HG02763 (cell line): ENCODE measurements at regions not wholly inside any gene's neighbourhood (a gene's known extent, or its start where the extent isn't known, plus 50 kb on each side); places are given as distances from the start of the nearest gene placed in this dataset.

ENCODE experiments used
- ATAC-seq: cut with Tn5 transposase; IDR thresholded peaks from one replicate; pipeline ENCODE4 v1.9.1; 2021; ENCODE audit warnings: mild to moderate bottlenecking, moderate library complexity; ENCODE audit not compliant: unreplicated experiment

- ATAC-seq = no peak
Observed at GRCh38 chr16:73212431-73212830, 164.5 kb upstream of the ZFHX3 start.

GRCh38 chr16:73210686-73211085, 162.8 kb upstream of the ZFHX3 start:
- ATAC-seq = no peak

DNA sequence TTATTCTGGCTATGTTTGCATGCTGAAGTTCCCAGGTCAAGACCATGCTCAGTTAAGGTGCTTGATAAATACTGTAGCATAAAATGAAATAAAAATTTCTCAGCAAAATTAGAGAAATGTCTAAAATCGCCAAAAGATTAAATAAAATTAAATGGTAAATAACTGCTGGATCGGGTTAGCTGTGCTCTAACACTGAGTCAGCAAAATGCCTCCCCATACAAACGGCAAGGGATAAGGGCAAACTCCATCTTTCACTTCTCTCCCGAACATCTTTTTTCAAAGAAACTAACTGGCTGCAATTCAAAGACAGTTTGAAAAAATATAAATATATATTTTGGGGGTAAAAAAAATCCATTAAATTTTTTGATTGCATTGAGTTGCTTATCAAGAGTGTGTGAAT, 162.2 kb upstream of the ZFHX3 start:
- no peak for ATAC-seq

DNA sequence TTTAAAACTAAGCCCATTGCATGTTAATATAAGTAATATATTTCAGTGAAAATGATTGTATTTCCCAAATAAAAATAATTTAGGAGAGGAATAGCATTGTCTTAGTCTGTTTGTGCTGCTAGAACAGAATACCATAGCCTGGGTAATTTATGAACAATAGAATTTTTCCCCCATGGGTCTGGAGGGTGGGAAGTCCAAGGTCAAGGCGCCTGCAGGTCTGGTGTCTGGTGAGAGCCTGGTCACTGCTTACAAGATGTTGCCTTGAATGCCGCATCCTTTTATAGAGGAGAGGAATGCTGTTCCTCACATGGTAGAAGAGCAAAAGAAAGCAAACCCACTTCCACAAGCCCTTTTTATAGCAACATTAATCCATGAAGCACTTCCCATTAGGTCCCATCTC, 161.3 kb upstream of the ZFHX3 start:
- no peak for ATAC-seq

GRCh38 chr16:73206151-73206707, 158.3 kb upstream of the ZFHX3 start:
- ATAC-seq = no peak

GRCh38 chr16:73205153-73205886, 157.4 kb upstream of the ZFHX3 start:
- no peak for ATAC-seq

- ATAC-seq = no peak
Observed at GRCh38 chr16:73204359-73205152, 156.6 kb upstream of the ZFHX3 start.

- ATAC-seq = no peak
Observed at GRCh38 chr16:73202161-73202729, 154.3 kb upstream of the ZFHX3 start.

DNA sequence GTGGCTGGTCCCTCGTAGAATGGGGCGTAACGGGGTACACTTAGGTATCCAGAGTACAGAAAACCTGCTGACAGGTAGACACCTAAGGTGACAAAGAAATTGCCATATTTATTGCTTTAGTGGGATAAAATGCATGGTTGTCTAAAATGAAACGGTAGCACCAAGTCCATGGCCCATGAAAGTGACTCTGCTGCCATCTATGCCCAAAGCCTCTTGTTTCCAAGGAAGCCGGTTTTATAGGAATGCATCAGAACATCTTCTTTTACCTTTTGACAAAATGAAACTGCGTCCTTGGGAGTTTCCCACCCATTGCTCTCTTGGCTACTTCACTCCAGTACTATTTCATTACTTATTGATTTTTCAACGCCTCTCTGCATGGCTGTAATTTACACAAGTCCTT, 151.3 kb upstream of the ZFHX3 start:
- ATAC-seq = no peak

GRCh38 chr16:73198481-73198880, 150.6 kb upstream of the ZFHX3 start:
- no peak for ATAC-seq

DNA sequence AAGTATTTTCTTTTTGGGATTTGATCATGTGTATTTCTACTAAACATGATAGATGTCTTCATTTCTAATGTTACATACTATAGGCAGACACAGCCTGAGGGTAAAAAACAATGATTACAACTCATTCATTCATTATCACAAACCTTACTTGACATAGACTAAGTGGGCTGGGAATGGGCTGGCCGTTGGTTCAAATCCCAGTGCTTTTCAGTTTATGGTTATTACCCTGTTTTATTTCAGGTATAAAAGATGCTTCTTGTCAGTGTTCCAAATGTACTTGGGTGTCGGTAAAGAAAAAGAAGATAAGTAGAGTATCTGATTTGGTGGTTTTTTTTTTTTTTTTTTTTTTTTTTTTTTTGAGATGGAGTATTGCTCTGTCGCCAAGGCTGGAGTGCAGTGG, 149.7 kb upstream of the ZFHX3 start:
- ATAC-seq = no peak

DNA sequence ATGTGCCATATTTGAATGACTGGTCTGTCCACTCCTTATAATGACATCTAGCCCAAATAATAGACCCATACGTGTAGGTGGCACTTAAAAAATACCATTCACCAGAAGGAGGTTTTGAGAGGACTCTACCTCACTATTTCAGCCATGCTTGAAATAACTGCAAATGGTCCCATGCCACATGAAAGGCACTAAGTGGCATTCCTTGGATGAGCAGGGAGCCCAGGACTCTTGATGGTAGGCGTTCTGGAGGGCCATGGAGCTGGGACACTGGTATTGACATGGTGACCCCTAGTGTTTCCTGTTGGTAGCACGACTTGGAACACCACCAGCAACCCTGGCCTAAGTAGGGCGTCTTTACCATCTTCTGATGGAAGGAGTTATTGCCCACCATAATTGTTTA, 148.7 kb upstream of the ZFHX3 start:
- ATAC-seq = no peak

DNA sequence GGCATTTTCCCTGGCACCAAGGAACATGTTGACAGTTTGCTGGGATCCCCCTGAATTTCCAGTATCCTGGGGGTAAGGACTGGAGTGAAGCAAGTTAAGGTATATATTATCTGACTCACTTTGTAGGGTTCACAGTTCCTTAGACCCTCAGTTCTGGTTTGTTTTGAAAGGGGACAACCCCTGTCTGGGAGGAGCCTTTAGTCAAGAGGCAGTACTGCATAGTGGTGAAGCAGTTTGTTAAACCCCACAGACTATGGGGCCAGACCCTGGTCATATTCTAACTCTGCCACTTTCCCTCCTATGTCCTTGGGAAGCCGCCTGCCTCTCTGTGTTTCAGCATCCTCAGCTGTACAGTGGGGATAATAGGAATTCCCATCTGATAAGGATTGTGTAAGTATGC, 145.5 kb upstream of the ZFHX3 start:
- ATAC-seq = no peak

- no peak for ATAC-seq
Observed at GRCh38 chr16:73192232-73192894, 144.4 kb upstream of the ZFHX3 start.

DNA sequence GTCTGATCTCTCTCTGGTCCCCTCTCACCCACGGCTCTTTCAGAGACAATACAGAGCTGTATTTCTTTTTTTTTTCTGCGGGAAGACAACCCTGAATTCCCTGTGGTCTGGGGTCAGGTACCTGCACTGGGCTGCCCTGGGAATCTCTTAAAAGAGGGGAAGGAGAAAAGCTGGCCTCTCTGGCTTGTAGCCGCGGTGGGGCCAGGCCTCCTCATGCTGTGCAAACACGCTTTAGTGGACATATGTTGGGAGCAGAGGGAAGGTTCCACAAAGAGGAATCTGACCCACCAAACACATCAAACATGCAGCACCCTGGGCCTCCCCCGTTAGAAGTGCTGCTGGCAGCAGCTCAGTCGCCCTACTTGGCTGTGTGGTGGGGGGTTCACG, 143.7 kb upstream of the ZFHX3 start:
- ATAC-seq = no peak

DNA sequence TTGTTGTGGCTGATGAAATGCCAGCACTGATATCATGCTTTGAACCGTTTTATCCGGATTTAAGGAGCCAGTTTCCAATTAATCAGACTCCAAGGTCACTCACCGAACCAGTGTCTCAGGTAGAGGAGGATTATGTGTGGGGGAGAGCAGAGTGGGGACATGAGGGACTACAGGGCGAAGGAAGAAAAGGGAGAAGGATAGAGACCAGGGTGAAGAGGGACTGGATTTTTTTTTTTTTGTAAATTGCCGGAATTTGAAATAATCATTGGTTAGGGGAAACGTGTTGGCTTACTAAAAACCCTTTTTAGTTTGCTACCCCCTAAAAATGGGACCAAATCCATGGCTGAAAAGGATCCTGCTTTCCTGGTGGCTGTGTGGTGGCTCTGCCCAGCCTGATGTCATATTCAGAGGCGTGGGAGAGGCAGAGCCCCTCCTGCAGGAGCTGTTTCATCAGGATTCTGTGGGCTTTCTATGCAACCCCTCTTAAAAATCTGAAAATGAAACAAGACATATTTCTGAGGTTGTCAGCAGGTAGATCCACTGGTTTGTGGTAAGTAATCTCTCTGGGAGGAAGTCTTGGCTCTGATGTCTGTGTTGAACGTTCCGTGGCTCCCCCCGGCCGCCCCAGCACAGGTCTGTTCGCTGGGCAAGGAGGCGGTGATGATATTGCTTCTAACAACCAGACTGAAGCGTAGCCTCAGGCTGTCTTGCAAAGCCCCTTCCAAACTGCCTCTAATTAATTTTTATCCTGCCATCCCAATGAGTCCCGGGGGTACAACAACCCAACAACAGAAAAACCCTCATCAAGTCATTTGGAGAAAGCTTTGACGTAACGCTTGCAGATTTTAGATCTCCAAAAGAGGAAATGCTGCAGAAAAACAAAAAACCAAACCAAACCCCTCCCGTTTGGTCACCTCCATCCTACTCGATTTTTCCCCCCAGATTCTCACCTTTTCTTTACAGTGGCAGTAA, 143.0 kb upstream of the ZFHX3 start:
- no peak for ATAC-seq

- no peak for ATAC-seq
Observed at GRCh38 chr16:73190256-73190655, 142.3 kb upstream of the ZFHX3 start.

GRCh38 chr16:73189136-73189535, 141.2 kb upstream of the ZFHX3 start:
- ATAC-seq = no peak

DNA sequence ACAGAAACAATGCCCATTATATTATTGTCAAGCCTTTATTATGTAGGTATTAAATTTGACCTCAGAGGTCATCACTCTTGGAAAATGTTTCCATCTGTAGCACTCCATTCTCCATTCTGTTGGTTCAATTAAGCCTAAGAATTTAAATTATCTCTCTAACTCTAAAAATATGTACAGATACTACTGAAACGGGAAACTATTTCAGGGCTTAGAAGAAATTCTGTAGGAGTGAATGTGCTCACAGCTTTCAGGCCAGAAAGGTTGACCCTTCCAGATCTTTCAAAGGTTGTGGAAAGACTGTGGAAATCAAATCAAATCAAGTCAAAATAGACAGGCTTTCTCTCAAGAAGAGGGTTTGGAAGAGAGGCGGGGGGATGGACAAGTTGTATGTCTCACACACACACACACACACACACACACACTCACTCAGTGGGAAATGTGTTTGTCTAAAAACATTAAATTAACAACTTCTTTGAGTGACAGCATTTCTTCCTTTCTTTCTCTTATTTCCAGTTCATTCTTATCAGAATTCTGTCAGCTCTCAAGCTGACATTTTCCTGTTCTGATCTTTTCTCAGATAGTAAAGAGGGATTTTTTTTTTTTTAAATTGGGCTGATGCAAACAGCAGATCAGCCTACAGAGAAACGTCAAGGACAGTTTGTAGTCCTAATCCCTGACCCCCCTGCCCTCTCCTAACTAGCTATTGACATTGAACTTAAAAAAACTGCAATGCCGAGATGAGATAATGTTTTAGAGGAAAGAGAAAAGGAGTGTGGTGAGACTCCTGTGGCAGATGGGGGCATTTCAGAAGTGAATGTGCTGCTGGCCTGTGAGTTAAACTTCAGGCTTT, 139.0 kb upstream of the ZFHX3 start:
- ATAC-seq = no peak
